Stimulated activated CD4-positive, alpha-beta T cell treated with anti-CD3 and anti-CD28 coated beads, Interleukin-15, amount 100 ng/mL, for 48 hours (primary cell): ENCODE measurements at regions not wholly inside any gene's neighbourhood (a gene's known extent, or its start where the extent isn't known, plus 50 kb on each side); places are given as distances from the start of the nearest gene placed in this dataset.

ENCODE experiments used
- DNase-seq, 2 donors: peaks; one replicate each; pipeline ENCODE4 v3.0.0-alpha.2; 2020; ENCODE audit warnings: low read depth in 2 of 2

GRCh38 chr17:12523244-12523643 lies 142.4 kb upstream of the MYOCD start:
- DNase-seq, result no peak

GRCh38 chr17:12528036-12528435 lies 137.7 kb upstream of the MYOCD start:
- DNase-seq, result no peak

- no peak for DNase-seq
Observed at GRCh38 chr17:12530161-12530560, 135.5 kb upstream of the MYOCD start.

GRCh38 chr17:12536021-12536420 lies 129.7 kb upstream of the MYOCD start:
- no peak for DNase-seq

GRCh38 chr17:12536472-12536871 lies 129.2 kb upstream of the MYOCD start:
- DNase-seq, result no peak

GRCh38 chr17:12537436-12537835 lies 128.3 kb upstream of the MYOCD start:
- DNase-seq, result no peak

GRCh38 chr17:12538003-12538402 lies 127.7 kb upstream of the MYOCD start:
- DNase-seq, result no peak

- DNase-seq, result no peak
Observed at GRCh38 chr17:12545877-12546513, 119.7 kb upstream of the MYOCD start.

- DNase-seq, result no peak
Observed at GRCh38 chr17:12546983-12547382, 118.7 kb upstream of the MYOCD start.

- no peak for DNase-seq
Observed at GRCh38 chr17:12547831-12548230, 117.9 kb upstream of the MYOCD start.

GRCh38 chr17:12548558-12548957 lies 117.1 kb upstream of the MYOCD start:
- no peak for DNase-seq

GRCh38 chr17:12549499-12550041 lies 116.1 kb upstream of the MYOCD start:
- no peak for DNase-seq

GRCh38 chr17:12553625-12554024 lies 112.1 kb upstream of the MYOCD start:
- DNase-seq, result no peak

- DNase-seq, result no peak
Observed at GRCh38 chr17:12554251-12554650, 111.4 kb upstream of the MYOCD start.

- no peak for DNase-seq
Observed at GRCh38 chr17:12566291-12566690, 99.4 kb upstream of the MYOCD start.

- no peak for DNase-seq
Observed at GRCh38 chr17:12567077-12568053, 98.3 kb upstream of the MYOCD start.

- no peak for DNase-seq
Observed at GRCh38 chr17:12568358-12569251, 97.1 kb upstream of the MYOCD start.

- DNase-seq, result no peak
Observed at GRCh38 chr17:12571606-12572005, 94.1 kb upstream of the MYOCD start.

- DNase-seq, result no peak
Observed at GRCh38 chr17:12574525-12574924, 91.2 kb upstream of the MYOCD start.

- no peak for DNase-seq
Observed at GRCh38 chr17:12575641-12576040, 90.0 kb upstream of the MYOCD start.

- no peak for DNase-seq
Observed at GRCh38 chr17:12579288-12579687, 86.4 kb upstream of the MYOCD start.

- no peak for DNase-seq
Observed at GRCh38 chr17:12580640-12581039, 85.0 kb upstream of the MYOCD start.
